Activated CD4-positive, alpha-beta memory T cell treated with anti-CD3 and anti-CD28 coated beads for 36 hours (primary cell): ENCODE measurements at regions not wholly inside any gene's neighbourhood (a gene's known extent, or its start where the extent isn't known, plus 50 kb on each side); places are given as distances from the start of the nearest gene placed in this dataset.

Experiments
- CTCF ChIA-PET: fragments of 350-600 bp; sonication (Branson Sonifier 250); formaldehyde crosslinking; loops from one replicate; lab custom pipeline; 2021; ENCODE audit warnings: antibody characterized with exemption, inconsistent platforms; lab: Charles Lee
- POLR2A ChIA-PET: fragments of 350-600 bp; sonication (Branson Sonifier 250); formaldehyde crosslinking; loops from one replicate; lab custom pipeline; 2021; ENCODE audit warnings: antibody characterized with exemption; lab: Charles Lee
- DNase-seq: peaks from one replicate; pipeline ENCODE4 v3.0.0-alpha.2; 2020
- H3K27ac Mint-ChIP-seq: one replicate; pipeline ENCODE4 v1.8.0; 2021; ENCODE audit warnings: mixed read lengths
- H3K27me3 Mint-ChIP-seq: one replicate; pipeline ENCODE4 v1.8.0; 2021; ENCODE audit warnings: mixed read lengths
- H3K36me3 Mint-ChIP-seq: one replicate; pipeline ENCODE4 v1.8.0; 2021; ENCODE audit warnings: mixed read lengths
- H3K4me1 Mint-ChIP-seq: one replicate; pipeline ENCODE4 v1.8.0; 2021; ENCODE audit warnings: low read depth, mixed read lengths
- H3K4me3 Mint-ChIP-seq: one replicate; pipeline ENCODE4 v1.8.0; 2021; ENCODE audit warnings: mild to moderate bottlenecking, mixed read lengths
- H3K9me3 Mint-ChIP-seq: one replicate; pipeline ENCODE4 v1.8.0; 2021; ENCODE audit warnings: mixed read lengths
- intact Hi-C: fragments of 100-400 bp; cut with micrococcal nuclease; formaldehyde crosslinking; loops from one replicate; pipeline ENCODE4 v1.15.1; 2023

- Mint-ChIP-seq H3K36me3 (no peaks in the 10 kb centered on the region), H3K4me3 (no peak overlapping the region), H3K27ac (no peak overlapping the region), H3K4me1 (no peaks in the 10 kb centered on the region), H3K27me3 (no peaks in the 10 kb centered on the region), H3K9me3 (no peaks in the 10 kb centered on the region)
- intact Hi-C loops: no loop called here
- POLR2A ChIA-PET: no interaction called here
- DNase-seq: no peak
- CTCF ChIA-PET: no interaction called here
Observed at GRCh38 chr22:48743601-48744282, 1083.9 kb downstream of the BRD1 start.

GRCh38 chr22:48742556-48743343, 1084.9 kb downstream of the BRD1 start:
- CTCF ChIA-PET: no interaction called here
- Mint-ChIP-seq H3K4me1 (no peaks in the 10 kb centered on the region), H3K27ac (no peak overlapping the region), H3K9me3 (no peaks in the 10 kb centered on the region), H3K4me3 (no peak overlapping the region), H3K36me3 (no peaks in the 10 kb centered on the region), H3K27me3 (no peaks in the 10 kb centered on the region)
- POLR2A ChIA-PET: no interaction called here
- intact Hi-C loops: no loop called here
- no peak for DNase-seq

DNA sequence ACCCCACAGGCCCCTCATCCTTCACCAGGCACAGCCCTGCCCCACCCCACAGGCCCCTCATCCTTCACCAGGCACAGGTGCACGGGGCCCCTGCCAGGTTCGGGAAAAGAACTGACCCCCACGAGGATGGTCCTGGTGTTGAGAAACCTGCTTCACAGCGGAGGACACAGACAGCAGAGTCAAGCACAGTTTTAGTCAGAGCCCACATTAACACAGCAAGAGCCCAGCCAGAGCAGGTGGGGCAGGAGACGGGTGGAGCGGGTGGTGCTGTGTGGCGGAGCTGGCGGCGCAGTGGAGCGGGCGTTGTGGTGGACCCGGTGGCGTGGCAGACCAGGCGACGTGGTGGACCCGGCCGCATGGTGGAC, 1085.5 kb downstream of the BRD1 start:
- Mint-ChIP-seq H3K27me3 (no peaks in the 10 kb centered on the region), H3K27ac (no peak overlapping the region), H3K9me3 (no peaks in the 10 kb centered on the region), H3K4me1 (no peaks in the 10 kb centered on the region), H3K36me3 (no peaks in the 10 kb centered on the region), H3K4me3 (no peak overlapping the region)
- CTCF ChIA-PET: no interaction called here
- POLR2A ChIA-PET: no interaction called here
- intact Hi-C loops: no loop called here
- DNase-seq: no peak

GRCh38 chr22:48741540-48741939, 1086.1 kb downstream of the BRD1 start:
- H3K4me3 Mint-ChIP-seq: no peak overlapping the region
- no peaks in the 10 kb centered on the region for H3K4me1 Mint-ChIP-seq
- H3K36me3 Mint-ChIP-seq: no peaks in the 10 kb centered on the region
- intact Hi-C loops: no loop called here
- no peak for DNase-seq
- ChIA-PET CTCF (no interaction called here), POLR2A (no interaction called here)
- no peaks in the 10 kb centered on the region for H3K9me3 Mint-ChIP-seq
- H3K27me3 Mint-ChIP-seq: no peaks in the 10 kb centered on the region
- H3K27ac Mint-ChIP-seq: no peak overlapping the region

DNA sequence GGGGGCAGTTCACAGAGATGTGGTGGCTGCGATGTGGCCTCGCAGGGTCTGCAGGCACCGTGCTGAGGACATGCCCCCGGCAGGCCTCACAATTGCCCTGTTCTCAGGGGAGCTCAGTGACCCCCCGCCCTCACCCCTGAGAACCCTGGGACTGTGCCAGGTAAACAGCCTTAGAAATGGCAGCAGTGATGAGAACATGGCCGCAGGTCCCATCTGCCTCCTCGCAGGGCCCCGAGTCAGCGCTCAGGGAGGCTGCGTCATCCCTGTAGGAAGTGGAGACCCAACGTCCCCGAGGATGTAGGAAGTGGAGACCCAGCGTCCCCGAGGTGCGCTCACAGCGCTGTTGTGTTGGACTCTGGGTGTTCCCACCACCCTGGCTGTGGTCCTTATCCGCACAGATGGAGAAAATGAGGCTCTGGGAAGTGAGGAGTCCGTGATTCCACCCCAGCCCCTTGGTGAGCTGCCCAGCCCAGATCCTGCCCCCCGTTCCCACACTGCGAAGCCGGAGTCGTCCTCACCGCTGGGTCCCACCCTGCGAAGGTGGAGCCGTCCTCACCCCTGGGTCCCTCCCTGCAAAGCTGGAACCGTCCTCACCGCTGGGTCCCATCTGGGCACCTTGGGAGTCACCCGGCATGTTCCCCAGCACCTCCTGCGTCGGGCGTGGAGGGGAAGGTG, 1086.8 kb downstream of the BRD1 start:
- DNase-seq: no peak
- Mint-ChIP-seq H3K27me3 (no peaks in the 10 kb centered on the region), H3K27ac (no peak overlapping the region), H3K9me3 (no peaks in the 10 kb centered on the region), H3K4me1 (no peaks in the 10 kb centered on the region), H3K36me3 (no peaks in the 10 kb centered on the region), H3K4me3 (no peak overlapping the region)
- intact Hi-C loops: no loop called here
- CTCF ChIA-PET: no interaction called here
- POLR2A ChIA-PET: no interaction called here

- intact Hi-C loops: no loop called here
- Mint-ChIP-seq H3K27me3 (no peaks in the 10 kb centered on the region), H3K27ac (no peak overlapping the region), H3K36me3 (no peaks in the 10 kb centered on the region), H3K4me1 (no peaks in the 10 kb centered on the region), H3K9me3 (no peaks in the 10 kb centered on the region), H3K4me3 (no peak overlapping the region)
- POLR2A ChIA-PET: no interaction called here
- DNase-seq: no peak
- CTCF ChIA-PET: no interaction called here
Observed at GRCh38 chr22:48740086-48740730, 1087.5 kb downstream of the BRD1 start.

DNA sequence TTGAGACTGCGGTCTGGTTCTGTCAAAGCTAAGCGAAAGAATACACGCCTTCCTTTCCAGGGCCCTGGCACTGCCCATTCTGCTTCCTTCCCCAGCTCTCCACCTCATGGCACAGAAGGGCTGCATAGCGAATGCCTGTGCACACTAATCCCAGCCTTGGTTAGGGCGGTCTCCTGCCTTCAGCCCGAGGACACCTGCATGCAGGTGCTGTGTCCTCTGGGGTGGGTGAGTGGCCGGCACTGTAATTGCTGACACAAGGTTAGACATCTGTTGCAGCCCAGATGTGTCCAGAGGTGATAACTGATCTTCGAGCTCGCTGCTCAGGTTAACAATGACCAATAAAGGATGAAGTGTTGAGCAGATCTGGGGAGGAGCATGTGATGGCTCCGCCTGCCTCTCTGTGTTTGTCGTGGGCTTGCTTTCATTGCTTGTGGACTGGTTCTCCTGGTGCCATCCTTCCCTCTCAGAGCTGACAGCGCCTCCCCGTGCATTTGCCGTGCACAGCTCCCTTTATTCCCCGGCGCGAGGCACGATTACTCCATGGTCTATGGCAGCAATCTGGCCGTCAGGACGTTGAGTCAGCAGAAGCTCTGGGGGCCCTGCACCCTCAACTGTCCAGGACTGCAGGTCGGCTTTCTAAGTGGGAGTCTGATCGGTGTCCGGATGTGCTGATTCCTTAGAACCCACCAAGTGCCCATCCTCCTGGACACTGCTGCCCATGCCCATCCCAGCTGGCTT, 1088.2 kb downstream of the BRD1 start:
- Mint-ChIP-seq H3K27ac (no peak overlapping the region), H3K4me3 (no peak overlapping the region), H3K9me3 (no peaks in the 10 kb centered on the region), H3K4me1 (no peaks in the 10 kb centered on the region), H3K36me3 (no peaks in the 10 kb centered on the region), H3K27me3 (no peaks in the 10 kb centered on the region)
- ChIA-PET POLR2A (no interaction called here), CTCF (no interaction called here)
- intact Hi-C loops: no loop called here
- DNase-seq: no peak

- H3K9me3 Mint-ChIP-seq: no peaks in the 10 kb centered on the region
- no peak for DNase-seq
- intact Hi-C loops: no loop called here
- no peaks in the 10 kb centered on the region for H3K27me3 Mint-ChIP-seq
- H3K36me3 Mint-ChIP-seq: no peaks in the 10 kb centered on the region
- no peak overlapping the region for H3K4me3 Mint-ChIP-seq
- ChIA-PET CTCF (no interaction called here), POLR2A (no interaction called here)
- no peak overlapping the region for H3K27ac Mint-ChIP-seq
- H3K4me1 Mint-ChIP-seq: no peaks in the 10 kb centered on the region
Observed at GRCh38 chr22:48738204-48738980, 1089.3 kb downstream of the BRD1 start.

DNA sequence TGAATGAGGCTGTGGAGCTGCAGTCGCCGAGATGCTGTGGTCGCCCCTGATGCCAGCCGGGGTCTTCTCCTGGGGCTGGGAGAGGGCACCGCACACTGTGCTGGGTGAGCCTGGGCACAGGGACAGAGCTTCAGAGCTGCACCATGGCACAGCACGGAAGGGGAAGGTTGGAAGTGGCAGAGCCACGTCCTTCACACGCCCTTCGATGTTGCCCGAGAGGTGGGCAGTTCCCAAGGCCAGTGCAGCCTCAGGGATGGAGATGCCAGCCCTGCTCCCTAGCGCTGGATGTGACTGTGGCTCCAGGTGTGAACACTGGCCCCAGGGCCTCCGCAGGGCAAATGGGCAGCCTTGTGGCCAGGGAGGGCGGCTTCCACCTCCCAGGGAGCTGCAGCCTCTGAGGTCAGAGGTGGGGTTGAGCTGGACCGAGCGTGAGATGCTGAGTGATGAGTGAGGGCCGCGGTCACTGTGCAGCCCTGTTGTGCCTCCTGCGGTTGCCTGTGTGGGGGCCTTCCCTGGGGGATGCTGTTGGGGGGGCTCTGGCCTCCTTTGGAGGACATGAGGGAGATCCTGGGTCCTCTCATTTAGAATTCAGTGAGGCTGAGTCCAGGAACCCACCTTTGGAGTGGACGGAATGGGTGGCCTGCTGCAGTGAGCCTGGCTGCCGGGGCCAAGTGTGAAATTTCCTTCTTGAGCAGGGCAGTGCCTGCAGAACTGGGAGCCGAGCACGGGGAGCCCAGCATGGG, 1090.0 kb downstream of the BRD1 start:
- DNase-seq: no peak
- Mint-ChIP-seq H3K27ac (no peak overlapping the region), H3K9me3 (no peaks in the 10 kb centered on the region), H3K4me3 (no peak overlapping the region), H3K36me3 (no peaks in the 10 kb centered on the region), H3K4me1 (no peaks in the 10 kb centered on the region), H3K27me3 (no peaks in the 10 kb centered on the region)
- ChIA-PET POLR2A (no interaction called here), CTCF (no interaction called here)
- intact Hi-C loops: no loop called here

GRCh38 chr22:48736593-48737460, 1090.8 kb downstream of the BRD1 start:
- H3K27ac Mint-ChIP-seq: no peak overlapping the region
- no peaks in the 10 kb centered on the region for H3K4me1 Mint-ChIP-seq
- ChIA-PET POLR2A (no interaction called here), CTCF (no interaction called here)
- intact Hi-C loops: no loop called here
- no peaks in the 10 kb centered on the region for H3K36me3 Mint-ChIP-seq
- no peak overlapping the region for H3K4me3 Mint-ChIP-seq
- no peak for DNase-seq
- no peaks in the 10 kb centered on the region for H3K9me3 Mint-ChIP-seq
- no peaks in the 10 kb centered on the region for H3K27me3 Mint-ChIP-seq
